Parathyroid adenoma (tissue), 2 donors: ENCODE measurements at regions not wholly inside any gene's neighbourhood (a gene's known extent, or its start where the extent isn't known, plus 50 kb on each side); places are given as distances from the start of the nearest gene placed in this dataset.
"Not testable (repeated sequence)": the region's sequence is repeated elsewhere in the genome, so short reads cannot be mapped to it uniquely, and the experiment has no call there.

ENCODE experiments used
- H2AFZ ChIP-seq: fragments of 300-600 bp; sonication (generic); one replicate; pipeline ENCODE4 v1.7.0; 2017; ENCODE audit warnings: antibody characterized with exemption, mild to moderate bottlenecking
- H3K27ac ChIP-seq: fragments of 300-600 bp; sonication (generic); one replicate; pipeline ENCODE4 v1.7.0; 2017
- H3K27me3 ChIP-seq: fragments of 300-600 bp; sonication (generic); one replicate; pipeline ENCODE4 v1.7.0; 2017; ENCODE audit warnings: low read length; ENCODE audit not compliant: control insufficient read depth, insufficient read depth
- H3K36me3 ChIP-seq: fragments of 300-600 bp; sonication (generic); one replicate; pipeline ENCODE4 v1.7.0; 2017; ENCODE audit warnings: low read length; ENCODE audit not compliant: control insufficient read depth, insufficient read depth
- H3K4me1 ChIP-seq: fragments of 300-600 bp; sonication (generic); one replicate; pipeline ENCODE4 v1.7.0; 2017; ENCODE audit warnings: control low read depth
- H3K4me2 ChIP-seq: fragments of 300-600 bp; sonication (generic); one replicate; pipeline ENCODE4 v1.7.0; 2017; ENCODE audit warnings: low read length
- H3K4me3 ChIP-seq: fragments of 300-600 bp; sonication (generic); one replicate; pipeline ENCODE4 v1.7.0; 2017; ENCODE audit warnings: low read depth, low read length
- H3K79me2 ChIP-seq: fragments of 300-600 bp; sonication (generic); one replicate; pipeline ENCODE4 v1.7.0; 2017; ENCODE audit warnings: control low read depth
- H3K9ac ChIP-seq: fragments of 300-600 bp; sonication (generic); one replicate; pipeline ENCODE4 v1.7.0; 2017; ENCODE audit warnings: mild to moderate bottlenecking
- H3K9me3 ChIP-seq: fragments of 300-600 bp; sonication (generic); one replicate; pipeline ENCODE4 v1.7.0; 2017; ENCODE audit warnings: low read length; ENCODE audit not compliant: control insufficient read depth
- CTCF ChIP-seq: fragments of 300-600 bp; sonication (generic); IDR thresholded peaks from one replicate; pipeline ENCODE4 v1.7.0; 2017; ENCODE audit warnings: antibody characterized with exemption, mild to moderate bottlenecking
- donor health status: primary hyperparathyroidism.

GRCh38 chr14:43671716-43672485 lies 835.2 kb downstream of the FSCB start:
- Histone ChIP-seq H3K27me3 (no peaks in the 10 kb centered on the region), H3K9ac (no peak overlapping the region), H3K4me2 (no peak overlapping the region), H3K4me1 (no peaks in the 10 kb centered on the region), H2AFZ (no peak overlapping the region), H3K4me3 (no peak overlapping the region), H3K27ac (no peak overlapping the region), H3K9me3 (no peaks in the 10 kb centered on the region), H3K79me2 (no peaks in the 10 kb centered on the region), H3K36me3 (no peaks in the 10 kb centered on the region)
- no peak for TF ChIP-seq CTCF

- no peak for TF ChIP-seq CTCF
- H3K36me3 ChIP-seq = no peaks in the 10 kb centered on the region
- H3K4me1 ChIP-seq = no peaks in the 10 kb centered on the region
- H3K27me3 ChIP-seq = no peaks in the 10 kb centered on the region
- H3K9me3 ChIP-seq = no peaks in the 10 kb centered on the region
- H3K4me3 ChIP-seq = no peak overlapping the region
- H3K9ac ChIP-seq = no peak overlapping the region
- no peak overlapping the region for H3K27ac ChIP-seq
- no peaks in the 10 kb centered on the region for H3K79me2 ChIP-seq
- no peak overlapping the region for H2AFZ ChIP-seq
- H3K4me2 ChIP-seq = no peak overlapping the region
These were observed 837.7 kb downstream of the FSCB start for GRCh38 chr14:43669355-43669754.

- no peaks in the 10 kb centered on the region for H3K79me2 ChIP-seq
- no peak overlapping the region for H2AFZ ChIP-seq
- H3K4me3 ChIP-seq = no peak overlapping the region
- no peaks in the 10 kb centered on the region for H3K36me3 ChIP-seq
- no peaks in the 10 kb centered on the region for H3K4me1 ChIP-seq
- H3K9me3 ChIP-seq = no peaks in the 10 kb centered on the region
- no peak for TF ChIP-seq CTCF
- no peak overlapping the region for H3K27ac ChIP-seq
- no peak overlapping the region for H3K4me2 ChIP-seq
- H3K27me3 ChIP-seq = no peaks in the 10 kb centered on the region
- no peak overlapping the region for H3K9ac ChIP-seq
These were observed 841.4 kb downstream of the FSCB start for GRCh38 chr14:43665570-43666267.

- not testable (repeated sequence) for H3K27ac ChIP-seq, H3K4me3 ChIP-seq, H3K79me2 ChIP-seq, H3K9ac ChIP-seq, H3K36me3 ChIP-seq, H3K4me1 ChIP-seq, H3K9me3 ChIP-seq, H3K4me2 ChIP-seq, H3K27me3 ChIP-seq, H2AFZ ChIP-seq
These were observed 851.9 kb downstream of the FSCB start for GRCh38 chr14:43655194-43655593.

GRCh38 chr14:43651896-43652295 lies 855.2 kb downstream of the FSCB start:
- H3K79me2 ChIP-seq = no peaks in the 10 kb centered on the region
- no peak overlapping the region for H3K4me3 ChIP-seq
- no peak overlapping the region for H2AFZ ChIP-seq
- H3K9ac ChIP-seq = no peak overlapping the region
- H3K4me1 ChIP-seq = no peaks in the 10 kb centered on the region
- no peaks in the 10 kb centered on the region for H3K9me3 ChIP-seq
- H3K27me3 ChIP-seq = no peaks in the 10 kb centered on the region
- H3K4me2 ChIP-seq = no peak overlapping the region
- no peak for TF ChIP-seq CTCF
- H3K27ac ChIP-seq = no peak overlapping the region
- H3K36me3 ChIP-seq = no peaks in the 10 kb centered on the region
